Prostate gland (tissue), 2 donors: ENCODE measurements at regions not wholly inside any gene's neighbourhood (a gene's known extent, or its start where the extent isn't known, plus 50 kb on each side); places are given as distances from the start of the nearest gene placed in this dataset.

Experiments
- DNase-seq: peaks from one replicate; pipeline ENCODE4 v3.0.0-alpha.2; 2019; ENCODE audit warnings: low spot score
- H3K27ac ChIP-seq, 2 donors: fragments of 200-600 bp; sonication (generic); 2 replicates each; pipeline ENCODE4 v1.5.1; 2017 to 2019
- H3K27me3 ChIP-seq: fragments of 200-600 bp; sonication (generic); replicated peaks from 2 replicates; pipeline ENCODE4 v1.5.1; 2019; ENCODE audit not compliant: insufficient read depth
- H3K36me3 ChIP-seq, 2 donors: fragments of 200-600 bp; sonication (generic); 1 replicate in 1 of 2; 2 replicates in 1 of 2; pipeline versions ENCODE4 v1.5.1 to v1.8.1; 2017 to 2019
- H3K4me1 ChIP-seq: fragments of 200-600 bp; sonication (generic); replicated peaks from 2 replicates; pipeline ENCODE4 v1.5.1; 2019
- H3K4me3 ChIP-seq, 2 donors: fragments of 200-600 bp; sonication (generic); 2 replicates each; pipeline ENCODE4 v1.5.1; 2017 to 2019
- H3K9me3 ChIP-seq: fragments of 200-600 bp; sonication (generic); 2 replicates; pipeline ENCODE4 v1.5.1; 2017
- POLR2A ChIP-seq: fragments of 450-650 bp; IDR thresholded peaks from one replicate; pipeline ENCODE4 v1.6.1; 2016; ENCODE audit warnings: antibody characterized with exemption, mild to moderate bottlenecking
- POLR2AphosphoS5 ChIP-seq: sonication (generic); formaldehyde crosslinking; IDR thresholded peaks from one replicate; pipeline ENCODE4 v1.6.1; 2017; ENCODE audit warnings: antibody characterized with exemption
- WGBS: methylation state at CpG from one replicate; pipeline ENCODE4 v1.1.5; 2018; 5-methylcytosine and 5-hydroxymethylcytosine counted together
- intact Hi-C: fragments of 100-400 bp; cut with DNase I; formaldehyde crosslinking; loops from one replicate; pipeline ENCODE4 v1.14.2; 2022
- TF ChIP-seq, protein P1 (sequence below), 4 experiments: fragments of 200-600 bp in 2 of 4; fragments of 450-650 bp in 2 of 4; sonication (generic) in 2 of 4; IDR thresholded peaks; 1 replicate in 3 of 4; 2 replicates in 1 of 4; pipeline ENCODE4 v1.5.1; 2016 to 2019; ENCODE audit warnings: antibody characterized with exemption in 4 of 4, mild to moderate bottlenecking in 2 of 4, moderate library complexity in 2 of 4

DNA sequence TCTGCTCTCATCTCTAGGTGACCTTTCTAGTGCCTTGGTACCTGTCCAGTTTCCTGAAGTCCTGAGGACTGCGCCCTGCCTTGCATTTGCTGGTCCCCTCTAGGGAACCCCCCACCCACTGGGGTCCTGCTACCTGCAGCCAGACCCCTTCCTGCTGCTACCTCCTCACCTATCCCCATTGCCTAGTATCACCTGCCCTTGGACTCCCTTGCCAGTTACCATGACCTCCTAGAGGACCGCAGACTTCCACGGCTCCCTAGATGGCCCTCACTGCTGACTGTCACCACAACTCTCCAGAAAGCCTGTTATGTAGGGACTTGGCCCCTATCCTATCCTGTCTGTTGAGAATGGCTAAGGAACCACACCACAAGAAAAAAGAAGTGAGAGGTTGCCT is 166.6 kb downstream of the EFNB1 start:
- H3K4me3 ChIP-seq, result no peak overlapping the region
- no peaks in the 10 kb centered on the region for H3K36me3 ChIP-seq
- no peak overlapping the region for H3K27ac ChIP-seq
- TF ChIP-seq POLR2AphosphoS5 (no peak), POLR2A (no peak)
- TF ChIP-seq, protein P1, sequence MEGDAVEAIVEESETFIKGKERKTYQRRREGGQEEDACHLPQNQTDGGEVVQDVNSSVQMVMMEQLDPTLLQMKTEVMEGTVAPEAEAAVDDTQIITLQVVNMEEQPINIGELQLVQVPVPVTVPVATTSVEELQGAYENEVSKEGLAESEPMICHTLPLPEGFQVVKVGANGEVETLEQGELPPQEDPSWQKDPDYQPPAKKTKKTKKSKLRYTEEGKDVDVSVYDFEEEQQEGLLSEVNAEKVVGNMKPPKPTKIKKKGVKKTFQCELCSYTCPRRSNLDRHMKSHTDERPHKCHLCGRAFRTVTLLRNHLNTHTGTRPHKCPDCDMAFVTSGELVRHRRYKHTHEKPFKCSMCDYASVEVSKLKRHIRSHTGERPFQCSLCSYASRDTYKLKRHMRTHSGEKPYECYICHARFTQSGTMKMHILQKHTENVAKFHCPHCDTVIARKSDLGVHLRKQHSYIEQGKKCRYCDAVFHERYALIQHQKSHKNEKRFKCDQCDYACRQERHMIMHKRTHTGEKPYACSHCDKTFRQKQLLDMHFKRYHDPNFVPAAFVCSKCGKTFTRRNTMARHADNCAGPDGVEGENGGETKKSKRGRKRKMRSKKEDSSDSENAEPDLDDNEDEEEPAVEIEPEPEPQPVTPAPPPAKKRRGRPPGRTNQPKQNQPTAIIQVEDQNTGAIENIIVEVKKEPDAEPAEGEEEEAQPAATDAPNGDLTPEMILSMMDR (IDR thresholded peaks at IDR 0.05), result no peak
- no peaks in the 10 kb centered on the region for H3K27me3 ChIP-seq
- intact Hi-C loops, result loop anchor here (10.0 kb wide), 1 partner anchor 161 kb away; no protein-coding TSS in a partner anchor
- DNase-seq, result no peak
- 69% methylated on average over 3 of the region's 3 CpGs for WGBS
- no peaks in the 10 kb centered on the region for H3K4me1 ChIP-seq
- no peaks in the 10 kb centered on the region for H3K9me3 ChIP-seq

DNA sequence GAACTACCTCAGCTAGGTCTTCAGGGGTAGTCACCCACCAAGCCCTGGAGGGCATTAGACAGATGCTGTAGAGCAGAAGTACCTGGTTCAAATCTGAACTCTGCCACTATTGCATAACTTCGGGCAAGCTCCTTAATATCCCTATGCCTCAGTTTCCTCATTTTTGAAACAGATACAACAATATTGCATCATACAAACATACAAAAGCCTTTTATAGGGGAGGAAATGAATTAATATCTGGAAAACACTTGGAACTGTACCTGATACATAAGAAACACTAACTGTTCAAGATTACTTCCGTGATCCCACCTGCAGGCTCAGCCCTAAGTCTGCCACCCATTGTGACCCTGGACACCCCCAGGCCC is 166.1 kb downstream of the EFNB1 start:
- no peak for DNase-seq
- TF ChIP-seq POLR2A, result no peak
- TF ChIP-seq POLR2AphosphoS5, result no peak
- TF ChIP-seq, protein P1 (IDR thresholded peaks at IDR 0.05), result no peak
- intact Hi-C loops, result loop anchor here (10.0 kb wide), 1 partner anchor 160 kb away; no protein-coding TSS in a partner anchor
- 85% methylated on average over 2 of the region's 2 CpGs for WGBS
- Histone ChIP-seq H3K4me3 (no peak overlapping the region), H3K36me3 (no peaks in the 10 kb centered on the region), H3K27me3 (no peaks in the 10 kb centered on the region), H3K27ac (no peak overlapping the region), H3K9me3 (no peaks in the 10 kb centered on the region), H3K4me1 (no peaks in the 10 kb centered on the region)

DNA sequence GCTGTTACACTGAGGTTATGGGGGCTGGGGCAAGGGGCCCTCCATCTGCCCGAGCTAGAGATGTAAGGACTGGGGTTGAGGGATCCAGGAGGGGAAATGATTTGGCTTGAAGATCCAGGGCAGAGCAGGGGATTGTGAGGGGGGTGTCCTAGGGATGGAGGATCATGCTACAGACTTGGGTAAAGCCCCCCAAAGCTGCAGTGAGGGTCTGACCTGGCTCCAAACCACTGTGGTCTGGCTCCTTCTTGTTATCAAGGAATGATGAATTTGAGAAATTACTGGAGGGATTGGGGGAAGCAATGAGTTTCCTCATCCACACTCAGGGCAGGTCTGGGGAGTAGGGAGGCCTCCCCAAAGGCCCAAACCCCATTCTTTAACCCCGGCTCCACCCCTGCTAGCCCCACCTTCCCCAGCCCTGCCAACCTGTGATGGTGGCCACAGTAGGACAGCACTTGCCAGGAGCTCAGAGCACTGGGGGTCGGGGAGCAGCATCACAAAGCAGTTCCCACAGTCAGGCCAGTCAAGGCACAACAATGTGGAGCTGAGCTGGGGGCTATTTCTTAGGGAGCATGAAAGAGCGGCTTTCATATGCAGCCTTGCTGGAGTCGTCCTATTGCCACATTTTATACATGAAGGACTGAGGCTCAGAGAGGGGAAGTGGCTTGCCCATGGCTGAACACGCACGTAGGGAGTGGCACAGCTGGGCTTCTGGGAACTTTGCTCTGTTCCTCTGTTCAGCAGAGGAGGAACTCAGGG is 165.5 kb downstream of the EFNB1 start:
- Histone ChIP-seq H3K4me1 (no peaks in the 10 kb centered on the region), H3K36me3 (no peaks in the 10 kb centered on the region), H3K4me3 (no peak overlapping the region), H3K27ac (no peak overlapping the region), H3K27me3 (no peaks in the 10 kb centered on the region), H3K9me3 (no peaks in the 10 kb centered on the region)
- no peak for DNase-seq
- TF ChIP-seq POLR2AphosphoS5 (no peak), POLR2A (no peak)
- TF ChIP-seq, protein P1 (IDR thresholded peaks at IDR 0.05), result no peak
- intact Hi-C loops, result loop anchor here (10.0 kb wide), 1 partner anchor 160 kb away; no protein-coding TSS in a partner anchor
- 92% methylated on average over 7 of the region's 7 CpGs for WGBS

DNA sequence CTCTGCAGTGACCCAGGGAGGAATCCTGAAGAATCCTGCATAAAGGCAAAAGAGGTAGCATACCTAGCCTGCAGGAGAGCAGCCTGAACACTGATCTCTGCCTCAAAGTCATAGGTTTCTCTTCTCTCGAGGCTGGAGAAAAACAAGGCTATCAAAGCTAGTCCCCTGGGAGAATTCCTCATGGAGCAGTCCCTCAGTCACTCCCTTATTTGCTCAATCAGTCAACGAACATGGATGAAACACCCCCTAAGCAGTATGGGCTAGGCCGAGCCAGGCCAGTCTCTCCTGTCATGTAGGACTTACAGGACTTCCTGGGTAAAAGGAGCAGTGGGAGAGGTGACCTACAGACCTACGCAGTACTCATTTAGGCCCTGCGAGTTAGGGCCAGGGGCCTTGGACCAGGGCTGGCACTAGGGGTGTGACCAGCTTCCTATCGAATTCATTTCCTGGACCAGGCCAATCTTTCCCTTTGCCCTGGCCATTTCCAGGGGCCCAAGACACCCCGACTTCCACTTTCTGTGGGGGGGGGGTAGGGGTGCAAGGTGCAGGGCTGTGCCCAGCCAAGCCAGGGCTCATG is 164.1 kb downstream of the EFNB1 start:
- DNase-seq, result no peak
- TF ChIP-seq POLR2A (no peak), POLR2AphosphoS5 (no peak)
- TF ChIP-seq, protein P1 (IDR thresholded peaks at IDR 0.05), result no peak
- no peak overlapping the region for H3K27ac ChIP-seq

More for the DNA sequence above, 164.1 kb downstream of the EFNB1 start:
- Histone ChIP-seq H3K4me3 (no peak overlapping the region), H3K36me3 (no peaks in the 10 kb centered on the region), H3K9me3 (no peaks in the 10 kb centered on the region), H3K4me1 (no peaks in the 10 kb centered on the region), H3K27me3 (no peaks in the 10 kb centered on the region)
- intact Hi-C loops, result loop anchor here (10.0 kb wide), 1 partner anchor 158 kb away; no protein-coding TSS in a partner anchor
- WGBS, result 84% methylated on average over 3 of the region's 7 CpGs
